GM19438 (cell line): ENCODE measurements at regions not wholly inside any gene's neighbourhood (a gene's known extent, or its start where the extent isn't known, plus 50 kb on each side); places are given as distances from the start of the nearest gene placed in this dataset.
"Not testable (repeated sequence)": the region's sequence is repeated elsewhere in the genome, so short reads cannot be mapped to it uniquely, and the experiment has no call there.

Experiments used
- ATAC-seq: cut with Tn5 transposase; IDR thresholded peaks from one replicate; pipeline ENCODE4 v1.9.1; 2021; ENCODE audit warnings: low read depth; ENCODE audit not compliant: unreplicated experiment

GRCh38 chrX:66698273-66699204, 59.7 kb upstream of the EDA2R start:
- ATAC-seq = no peak

- ATAC-seq = not testable (repeated sequence)
These were observed 53.6 kb upstream of the EDA2R start for GRCh38 chrX:66692512-66692911.
